HG02852 (cell line): ENCODE measurements at regions not wholly inside any gene's neighbourhood (a gene's known extent, or its start where the extent isn't known, plus 50 kb on each side); places are given as distances from the start of the nearest gene placed in this dataset.

Experiments
- ATAC-seq: cut with Tn5 transposase; IDR thresholded peaks from one replicate; pipeline ENCODE4 v1.9.1; 2021; ENCODE audit warnings: mild to moderate bottlenecking, moderate library complexity; ENCODE audit not compliant: unreplicated experiment

DNA sequence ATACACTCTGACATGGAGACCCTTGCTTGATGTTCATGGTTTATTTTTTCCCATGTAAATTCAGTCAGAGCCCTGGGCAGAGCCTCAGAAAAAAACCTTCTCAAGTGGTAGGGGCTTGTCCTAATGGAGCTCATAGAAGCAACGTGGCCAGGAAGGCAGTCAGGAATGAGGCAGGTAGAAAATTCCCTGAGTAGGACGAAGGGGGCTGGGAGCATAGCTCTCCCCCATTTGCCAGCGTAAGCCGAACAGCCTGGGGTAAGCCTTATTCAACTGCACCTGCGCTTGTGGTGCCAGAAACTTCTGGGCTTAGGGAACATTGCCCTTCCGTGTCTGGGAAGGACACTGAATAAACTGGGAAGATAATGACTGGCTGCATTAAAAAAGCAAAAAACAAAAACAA is 238.5 kb upstream of the ROPN1 start:
- ATAC-seq = no peak

DNA sequence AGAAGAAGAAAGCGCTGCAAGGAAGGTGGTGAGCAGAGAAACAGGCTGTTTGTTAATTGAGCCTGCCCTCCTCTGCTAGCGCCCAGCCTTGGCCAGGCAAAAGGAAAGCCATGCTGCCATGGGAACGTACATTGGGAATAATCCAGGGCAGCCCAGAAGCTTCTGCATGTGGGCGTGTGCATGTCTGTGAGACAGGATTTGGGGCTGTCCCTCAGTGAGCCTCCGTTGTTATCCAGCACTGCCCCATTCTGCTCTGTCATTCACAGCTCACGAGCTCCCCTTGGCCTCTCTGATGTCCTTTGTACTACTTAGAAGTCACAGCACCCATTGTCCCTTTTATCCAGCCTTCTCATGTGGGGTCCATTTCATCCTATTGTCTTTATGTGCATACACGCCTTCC is 239.1 kb upstream of the ROPN1 start:
- no peak for ATAC-seq

DNA sequence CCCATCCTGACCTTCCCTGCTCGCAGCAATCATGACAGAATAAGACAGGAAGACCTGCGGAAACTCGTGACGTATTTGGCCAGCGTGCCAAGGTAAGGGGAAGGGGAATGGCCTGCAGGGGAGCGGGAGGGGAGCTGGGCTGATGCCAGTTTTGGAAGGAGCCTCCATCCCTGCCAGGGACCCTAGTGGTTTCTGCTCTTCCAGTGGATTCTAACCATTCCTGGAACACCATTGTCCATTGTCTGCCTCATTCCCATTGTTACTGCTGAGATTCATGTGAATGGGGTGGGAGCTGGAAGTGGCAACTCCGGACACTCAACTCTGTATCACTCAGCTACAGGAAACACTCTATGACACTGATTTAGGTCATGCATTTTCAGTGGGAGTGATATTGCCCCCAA is 242.9 kb upstream of the ROPN1 start:
- no peak for ATAC-seq

DNA sequence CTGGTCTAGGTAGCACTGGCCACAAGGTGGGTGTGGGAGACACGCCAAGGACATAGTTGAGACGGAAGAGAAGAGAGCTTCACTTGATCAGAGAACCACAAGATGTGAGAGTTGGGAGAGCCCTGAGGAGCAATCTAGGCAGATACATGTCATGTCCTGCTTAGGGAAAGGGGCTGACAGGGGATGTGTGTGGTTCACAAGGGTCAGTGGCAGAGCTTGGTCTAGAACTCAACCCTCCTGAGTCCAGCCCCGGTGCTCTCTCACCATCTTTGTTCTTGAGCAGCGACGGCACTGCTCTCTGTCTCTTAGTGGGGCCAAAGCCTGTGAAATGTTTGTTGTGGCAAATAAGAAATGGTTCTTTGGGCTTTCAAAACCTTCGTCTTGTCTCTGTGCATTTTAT is 243.5 kb upstream of the ROPN1 start:
- ATAC-seq = no peak

DNA sequence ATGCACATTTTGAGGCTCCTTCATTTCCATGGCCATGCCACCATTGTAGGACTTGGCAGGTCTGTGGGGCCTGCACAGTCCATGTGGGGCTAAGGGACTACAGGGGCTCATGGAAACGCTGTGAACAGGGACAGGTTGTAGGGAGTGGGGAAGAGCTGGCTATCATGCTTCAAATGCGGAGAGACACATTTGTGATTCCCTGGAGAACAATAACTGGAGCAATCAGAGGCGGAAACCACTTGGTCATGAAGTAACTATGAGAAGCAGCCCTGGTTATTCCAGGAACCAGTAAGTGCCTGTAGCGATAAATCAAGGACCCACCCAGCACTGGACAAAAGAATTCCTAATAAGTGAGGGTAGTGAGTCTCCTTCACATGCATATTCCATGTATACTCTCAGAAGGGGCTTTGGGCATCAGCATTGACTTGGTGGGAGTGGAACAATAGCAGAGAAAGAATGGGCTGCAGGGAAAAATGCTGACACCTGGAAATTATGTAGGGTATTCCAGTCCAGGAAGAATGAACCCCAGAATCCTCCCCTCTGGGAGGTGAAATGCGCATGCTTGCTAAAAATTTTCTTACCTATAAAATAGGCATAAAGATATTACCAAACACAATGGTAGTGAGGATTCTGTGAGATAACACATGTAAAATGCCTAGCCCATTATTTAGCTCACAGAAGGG is 251.4 kb upstream of the ROPN1 start:
- ATAC-seq = no peak

DNA sequence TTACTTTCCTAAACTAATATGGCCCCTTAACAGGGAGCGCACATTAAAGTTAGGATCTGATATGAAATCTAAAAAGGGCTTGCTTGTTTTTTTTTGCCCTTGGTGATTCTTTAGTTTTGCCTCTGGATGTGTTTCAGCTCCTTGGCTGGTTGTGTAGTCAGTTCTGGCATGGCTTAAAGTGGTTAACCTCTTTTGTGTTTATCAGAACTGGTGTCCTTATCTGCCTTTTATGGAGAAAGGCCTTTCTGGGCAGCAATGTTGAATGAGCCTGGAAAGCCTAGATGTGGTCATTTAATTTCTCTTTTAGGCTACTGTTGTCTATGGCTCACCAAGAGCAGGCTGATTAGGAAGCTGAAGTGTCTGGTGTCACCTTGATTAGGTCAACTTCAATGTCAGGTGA is 254.5 kb upstream of the ROPN1 start:
- no peak for ATAC-seq

DNA sequence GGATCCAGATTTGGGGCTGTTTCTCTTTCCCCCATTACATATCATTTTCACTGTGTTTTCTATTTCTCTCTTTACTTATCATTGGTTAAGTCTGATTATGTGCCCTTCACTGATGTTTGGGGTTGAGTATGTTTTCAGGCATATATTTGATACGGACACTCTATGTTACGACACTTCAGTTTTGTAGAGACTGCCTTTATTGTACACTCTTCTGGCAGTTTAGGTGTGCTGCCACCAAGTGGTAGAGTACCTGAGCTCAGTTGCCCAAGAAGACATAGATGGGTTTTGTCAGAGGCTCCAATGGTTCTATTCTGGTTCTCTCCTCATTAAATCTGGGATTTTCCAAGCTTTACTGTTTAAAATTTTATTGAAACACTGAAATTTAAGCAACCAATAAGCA is 255.0 kb upstream of the ROPN1 start:
- no peak for ATAC-seq

DNA sequence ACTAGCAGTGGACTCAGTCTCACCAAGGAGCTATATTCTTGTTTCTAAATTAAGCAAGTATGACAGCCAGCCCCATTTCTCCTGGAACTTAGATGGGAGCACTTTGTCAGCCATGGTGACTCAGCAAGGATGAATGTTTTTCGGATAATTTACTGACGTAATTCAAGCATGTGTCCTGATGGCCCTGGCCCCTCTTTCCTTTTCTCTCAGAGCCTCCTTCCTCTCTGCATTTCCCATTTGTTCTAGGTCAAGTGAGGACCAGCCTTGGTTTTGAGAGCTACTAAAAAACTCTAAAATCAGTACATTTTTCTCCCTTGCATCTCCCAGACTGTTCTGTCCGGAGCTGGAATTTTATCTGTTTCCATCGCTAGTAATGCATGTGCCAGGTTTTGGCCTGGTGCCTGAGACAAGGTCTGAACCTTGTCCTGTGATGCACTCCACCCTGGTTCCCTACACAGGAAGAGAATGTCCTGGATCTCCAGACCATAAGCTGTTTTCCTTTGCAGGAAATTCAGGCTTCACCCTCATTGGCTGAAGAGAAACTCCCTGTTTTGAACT is 256.6 kb upstream of the ROPN1 start:
- ATAC-seq = no peak

DNA sequence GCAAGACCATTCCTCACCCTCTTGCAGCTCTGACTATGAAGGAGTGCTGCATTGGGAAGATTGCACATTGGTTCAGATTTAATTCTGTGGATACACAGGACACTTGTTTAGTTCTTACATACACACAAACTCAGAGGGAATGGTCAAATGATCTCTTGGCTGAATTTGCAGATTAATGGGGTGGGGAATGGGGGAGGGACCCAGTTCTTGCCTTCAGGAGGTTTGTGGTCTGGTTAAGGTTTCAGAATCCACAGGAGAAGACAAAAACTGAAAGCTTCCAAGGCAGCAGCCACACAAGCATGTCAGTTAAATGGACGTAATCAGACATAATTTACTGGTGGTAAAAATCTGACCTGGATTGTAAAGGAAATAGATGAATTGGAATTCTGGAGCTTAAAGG is 257.1 kb upstream of the ROPN1 start:
- ATAC-seq = no peak

DNA sequence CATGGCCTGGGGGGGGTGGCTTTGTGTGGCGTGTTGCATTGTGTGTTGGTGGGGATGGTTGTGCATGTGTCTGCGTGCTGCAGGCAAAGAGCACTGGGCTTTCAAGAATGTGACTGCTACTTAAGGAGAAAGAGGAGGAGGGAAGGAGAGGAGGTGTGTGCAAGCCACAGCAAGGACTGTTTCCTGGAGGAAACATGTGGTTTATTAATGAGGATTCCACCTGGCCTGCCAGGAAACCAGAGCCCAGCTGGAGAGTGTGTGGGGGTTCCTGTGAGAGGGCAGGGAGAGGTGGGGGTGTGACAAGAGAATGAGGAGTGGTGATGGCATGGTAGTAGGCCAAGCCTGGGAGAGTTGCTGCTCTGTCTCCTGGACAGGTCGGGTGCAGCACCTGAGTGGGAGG is 258.1 kb upstream of the ROPN1 start:
- no peak for ATAC-seq

DNA sequence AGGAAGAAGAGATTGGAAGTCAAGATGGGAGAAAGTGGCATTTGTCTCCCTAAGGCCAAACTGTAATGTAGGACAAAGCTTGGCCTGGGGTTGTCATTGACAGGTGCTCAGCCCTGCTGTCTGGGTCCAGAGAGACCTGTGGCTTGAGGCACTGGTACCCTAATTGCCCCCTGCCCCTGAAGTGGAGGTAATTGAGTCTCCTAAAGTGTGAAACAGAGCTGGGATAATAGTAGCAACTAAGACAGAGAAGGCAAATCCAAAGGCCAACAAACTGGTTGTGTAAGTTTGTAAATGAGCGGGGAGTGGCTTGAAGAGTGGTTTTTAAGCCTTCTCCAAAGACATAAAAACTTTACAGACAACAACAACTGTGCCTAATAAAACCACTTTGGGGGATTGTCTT is 264.2 kb upstream of the ROPN1 start:
- ATAC-seq = no peak

DNA sequence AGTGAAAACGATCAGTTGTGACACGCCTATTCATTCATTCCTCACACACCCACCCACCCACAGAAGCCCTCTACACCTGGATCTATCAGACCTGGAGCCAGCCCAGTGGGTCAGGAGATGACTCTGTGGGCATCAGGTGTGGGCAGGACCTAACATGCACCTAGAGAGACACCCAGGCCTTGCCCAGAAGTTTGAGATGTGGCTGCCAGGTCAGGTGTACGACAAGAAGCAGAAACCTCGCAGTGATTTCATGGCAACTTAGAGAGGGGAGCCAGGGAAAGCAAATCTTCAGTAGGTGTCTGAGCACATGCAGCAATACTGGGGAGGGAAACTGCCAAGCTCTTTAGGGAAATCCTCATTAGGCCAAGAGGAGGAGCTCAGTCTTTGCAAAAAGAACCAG is 264.7 kb upstream of the ROPN1 start:
- no peak for ATAC-seq

DNA sequence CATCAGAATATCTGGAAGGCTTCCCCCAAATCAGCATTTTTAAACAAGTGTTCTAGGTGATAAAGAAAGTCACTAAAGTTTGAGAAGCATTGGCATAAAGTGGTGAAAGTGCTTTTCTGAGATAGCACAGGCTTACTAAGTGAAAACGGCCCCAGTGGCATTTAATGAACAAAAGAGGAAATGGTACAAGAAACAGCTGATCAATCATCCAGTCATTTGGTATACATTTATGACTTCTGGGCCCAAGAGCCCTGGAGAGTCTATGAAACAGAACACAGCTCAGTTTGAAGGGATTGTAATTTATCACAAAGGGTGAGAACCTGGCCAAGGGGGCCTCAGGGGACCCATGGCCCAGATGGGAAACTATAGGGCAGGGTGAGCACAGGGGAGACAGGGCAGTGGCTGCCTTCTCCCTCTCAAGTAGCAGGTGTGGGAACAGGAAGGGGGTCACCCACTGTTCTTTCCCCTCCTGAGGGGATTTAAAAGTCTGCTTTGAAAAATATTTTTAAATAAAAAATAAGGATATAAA is 265.5 kb upstream of the ROPN1 start:
- no peak for ATAC-seq

DNA sequence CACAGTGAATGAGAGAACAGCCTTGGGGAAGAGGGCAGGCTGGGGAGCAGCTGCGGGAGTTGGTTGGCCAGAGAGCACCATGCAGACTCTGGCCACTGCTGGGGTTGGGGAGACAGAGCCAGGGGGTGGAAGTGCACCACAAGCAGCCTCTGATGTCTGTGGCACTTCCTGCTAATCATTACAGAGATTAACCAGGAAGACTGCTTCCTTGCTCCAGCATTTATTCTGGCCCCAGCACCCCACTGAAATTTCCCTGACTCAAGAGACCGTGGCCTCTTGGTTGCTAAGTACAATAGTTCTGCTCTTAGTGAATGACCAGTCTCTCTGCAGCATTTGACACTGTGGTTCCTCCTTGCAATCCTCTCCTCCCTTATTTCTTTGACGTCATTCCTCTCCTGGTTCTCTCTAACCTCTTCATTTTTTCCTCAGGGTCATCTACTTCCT is 266.2 kb upstream of the ROPN1 start:
- no peak for ATAC-seq

DNA sequence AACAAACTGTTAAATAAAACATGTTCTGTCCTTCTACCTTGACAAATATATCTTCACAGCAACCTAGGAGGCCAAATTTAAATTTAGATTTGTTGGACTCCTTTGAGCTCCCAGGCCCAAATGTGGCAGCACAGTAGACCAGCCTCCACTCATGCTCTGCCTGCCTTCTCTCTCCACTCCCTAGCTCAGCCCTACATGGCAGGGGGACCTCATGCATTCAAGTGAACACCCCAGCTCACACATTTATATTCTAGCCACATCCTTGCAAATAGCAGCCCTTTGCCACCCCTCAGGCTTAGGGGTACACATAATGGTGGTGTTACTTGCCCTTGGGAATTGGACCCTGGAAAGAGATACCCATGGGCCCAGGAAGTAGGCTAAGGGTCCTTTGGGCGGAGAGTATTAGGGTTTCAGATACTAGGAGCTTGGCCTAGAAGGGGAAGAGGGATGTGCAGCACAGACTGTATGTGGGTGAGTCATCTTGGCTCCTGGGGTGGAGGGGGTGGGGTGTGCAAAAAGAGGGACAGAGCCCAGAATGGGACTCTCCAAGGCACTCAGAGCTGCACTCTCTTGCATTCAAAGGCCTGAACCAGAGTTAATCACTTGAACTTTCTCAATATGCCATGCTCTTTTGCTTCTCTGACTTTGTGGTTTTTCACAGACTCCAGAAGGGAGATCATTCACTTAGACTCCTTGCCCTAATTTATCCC is 268.4 kb upstream of the ROPN1 start:
- no peak for ATAC-seq

DNA sequence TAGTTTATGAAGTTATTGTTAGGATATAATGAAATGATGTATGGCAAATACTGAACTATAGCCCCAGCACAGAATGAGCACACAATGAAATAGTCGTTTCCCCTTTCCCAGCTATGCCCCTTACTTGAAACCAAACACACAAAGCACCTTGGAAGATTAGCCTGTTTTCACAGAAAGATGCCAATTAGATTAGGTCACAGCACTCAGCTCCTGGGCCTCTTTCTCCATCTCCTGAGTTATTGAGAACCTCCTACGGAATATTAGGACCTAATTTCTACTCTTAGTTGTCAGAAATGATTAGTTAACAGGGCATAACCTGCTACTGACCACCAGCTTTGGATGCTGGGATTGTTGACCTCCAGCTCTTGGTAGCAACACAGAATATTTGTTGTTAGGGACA is 269.4 kb upstream of the ROPN1 start:
- ATAC-seq = no peak

DNA sequence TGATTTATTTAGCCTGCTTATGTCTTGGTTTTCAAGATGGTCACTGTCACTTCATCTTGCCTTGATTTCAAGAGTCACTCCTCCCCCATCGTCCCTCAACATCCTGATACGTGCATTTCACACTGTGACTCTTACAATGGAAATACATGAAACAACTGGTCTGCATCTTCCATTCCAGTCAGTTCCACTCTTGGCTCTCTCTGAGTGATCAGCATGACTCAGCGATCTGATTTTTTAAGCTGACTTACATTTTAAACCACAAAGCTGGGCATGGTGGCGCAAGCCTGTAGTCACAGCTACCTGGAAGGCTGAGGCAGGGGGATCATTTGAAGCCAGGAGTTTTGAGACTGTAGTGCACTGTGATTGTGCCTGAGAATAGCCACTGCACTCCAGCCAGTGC is 271.2 kb upstream of the ROPN1 start:
- ATAC-seq = no peak

DNA sequence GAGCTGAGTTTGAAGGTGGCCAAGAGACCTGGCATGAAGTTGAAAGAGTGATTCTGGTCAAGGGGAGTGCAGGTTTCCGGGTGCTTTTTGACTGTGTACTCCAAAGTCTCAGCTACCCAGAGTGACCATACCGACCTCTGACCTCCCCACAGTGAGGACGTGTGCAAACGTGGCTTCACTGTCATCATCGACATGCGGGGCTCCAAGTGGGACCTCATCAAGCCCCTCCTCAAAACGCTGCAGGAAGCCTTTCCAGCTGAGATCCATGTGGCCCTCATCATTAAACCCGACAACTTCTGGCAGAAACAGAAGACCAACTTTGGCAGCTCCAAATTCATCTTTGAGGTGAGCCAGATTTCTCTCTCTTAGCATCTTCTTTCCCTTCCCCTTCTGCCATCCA is 272.4 kb upstream of the ROPN1 start:
- ATAC-seq = no peak

DNA sequence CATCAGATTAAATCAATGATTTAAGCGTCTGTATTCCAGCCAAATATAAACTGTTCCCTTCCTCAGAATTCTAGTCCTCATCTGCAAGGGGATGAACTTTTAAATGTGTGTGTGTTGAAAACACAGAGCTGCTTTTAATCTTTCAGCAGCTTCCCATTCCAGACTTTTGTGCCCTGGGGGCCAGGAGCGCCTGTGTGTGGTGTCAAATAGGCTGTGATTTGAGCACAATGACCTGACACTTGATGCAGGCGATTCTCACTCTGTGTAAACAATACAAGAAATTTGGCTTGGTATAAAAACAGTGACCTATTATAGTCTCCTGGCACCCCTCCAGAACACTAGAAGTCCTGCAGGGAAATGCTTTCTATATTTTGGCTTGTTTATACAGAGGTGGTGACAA is 274.6 kb upstream of the ROPN1 start:
- no peak for ATAC-seq

DNA sequence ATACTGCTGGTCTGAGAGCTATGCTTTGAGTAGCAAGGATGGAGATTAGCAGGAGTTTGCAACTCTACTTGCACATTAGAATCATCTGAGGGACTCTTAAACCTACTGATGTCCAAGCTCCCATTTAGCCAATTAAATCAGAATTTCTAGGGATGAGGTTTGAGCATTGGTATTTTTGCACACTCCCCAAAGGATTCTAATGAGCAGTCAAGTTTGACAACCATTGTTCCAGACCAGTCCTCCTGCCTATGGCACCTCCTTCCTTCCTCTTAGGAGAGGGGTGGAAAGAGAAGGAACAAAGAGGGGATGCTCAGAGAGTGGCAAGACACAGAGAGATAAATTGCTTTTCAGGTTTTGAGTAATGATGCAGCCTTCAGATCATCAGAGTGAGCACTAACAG is 275.5 kb upstream of the ROPN1 start:
- no peak for ATAC-seq

DNA sequence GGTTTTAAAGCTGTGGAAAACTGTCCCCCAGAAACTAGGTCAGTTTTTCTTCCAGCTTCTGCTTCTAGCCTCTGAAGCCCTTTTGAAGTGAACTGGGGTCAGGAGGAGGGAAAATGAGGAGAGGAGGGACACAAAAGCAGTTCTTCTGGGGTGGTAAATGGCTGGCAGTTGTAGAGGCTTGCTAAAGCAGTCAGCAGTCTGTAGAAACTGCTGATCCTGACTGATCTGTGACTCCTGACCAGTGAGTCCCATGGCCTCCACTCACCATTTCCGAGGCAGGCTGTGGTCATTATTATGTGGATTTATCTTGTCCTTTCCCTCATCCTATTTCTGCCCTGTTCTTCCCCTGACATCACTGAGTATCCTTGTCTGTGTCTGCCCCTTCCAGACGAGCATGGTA is 276.4 kb upstream of the ROPN1 start:
- ATAC-seq = no peak

DNA sequence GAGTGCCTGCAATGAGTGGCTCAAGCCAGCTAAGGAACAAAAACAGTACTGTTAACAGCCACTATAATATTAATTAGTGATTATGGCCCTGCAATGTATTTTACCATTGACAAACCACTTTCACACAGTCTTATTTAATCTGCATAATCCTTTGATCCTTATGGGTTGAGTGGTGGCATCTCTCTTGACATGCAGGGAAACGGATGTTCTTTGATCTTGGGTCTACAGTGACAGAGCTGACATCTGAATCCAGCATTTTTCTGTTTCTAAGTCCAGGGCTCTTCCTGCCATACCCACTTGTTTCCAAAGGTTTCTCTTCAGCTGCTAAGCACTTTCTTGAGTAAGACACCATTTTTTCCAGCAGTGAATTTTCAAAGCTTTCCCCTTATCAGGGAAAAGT is 277.7 kb upstream of the ROPN1 start:
- no peak for ATAC-seq
